GM21737 (cell line): ENCODE measurements at regions not wholly inside any gene's neighbourhood (a gene's known extent, or its start where the extent isn't known, plus 50 kb on each side); places are given as distances from the start of the nearest gene placed in this dataset.
A peak's percentile ranks its signal among the peaks of the same experiment; 100 is the strongest.

Experiments
- ATAC-seq: cut with Tn5 transposase; IDR thresholded peaks from one replicate; pipeline ENCODE4 v1.9.1; 2021; ENCODE audit warnings: mild to moderate bottlenecking, moderate library complexity; ENCODE audit not compliant: unreplicated experiment

DNA sequence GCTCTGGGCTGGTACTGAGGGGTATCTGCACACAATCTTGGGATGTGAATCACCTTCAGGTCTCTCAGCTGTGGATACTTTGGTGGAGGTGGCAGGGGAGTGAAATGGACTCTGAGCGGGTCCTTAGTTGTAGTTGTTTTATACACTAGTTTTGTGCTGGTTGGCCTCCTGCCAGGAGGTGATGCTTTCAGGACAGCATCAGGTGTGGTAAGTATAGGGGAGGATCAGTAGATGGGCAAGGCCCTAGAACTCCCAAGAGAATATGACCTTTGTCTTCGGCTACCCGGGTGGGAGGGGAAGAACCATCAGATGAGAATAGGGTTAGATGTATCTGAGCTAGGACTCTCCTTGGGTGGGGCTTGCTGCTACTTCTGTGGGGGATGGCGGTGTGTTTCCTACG is 2284.3 kb upstream of the PCDH20 start:
- ATAC-seq = no peak

DNA sequence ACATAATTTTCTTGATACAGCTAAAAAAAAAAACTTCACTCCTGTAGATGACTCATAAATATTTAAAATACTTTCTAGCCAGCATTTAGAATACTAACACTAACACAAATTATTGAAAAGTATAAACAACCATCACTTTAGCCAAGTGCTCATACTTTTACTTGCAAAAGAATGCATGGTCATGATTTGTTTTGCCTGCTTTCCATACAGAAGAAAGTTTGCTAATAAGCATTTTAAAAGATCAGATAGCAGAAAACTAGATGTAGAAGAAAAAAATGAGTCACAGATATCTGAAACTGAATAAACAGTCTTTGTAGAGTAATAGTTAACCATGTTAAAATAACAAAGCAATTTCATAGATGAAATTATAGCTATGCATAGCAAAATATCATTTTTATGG is 2280.4 kb upstream of the PCDH20 start:
- no peak for ATAC-seq

DNA sequence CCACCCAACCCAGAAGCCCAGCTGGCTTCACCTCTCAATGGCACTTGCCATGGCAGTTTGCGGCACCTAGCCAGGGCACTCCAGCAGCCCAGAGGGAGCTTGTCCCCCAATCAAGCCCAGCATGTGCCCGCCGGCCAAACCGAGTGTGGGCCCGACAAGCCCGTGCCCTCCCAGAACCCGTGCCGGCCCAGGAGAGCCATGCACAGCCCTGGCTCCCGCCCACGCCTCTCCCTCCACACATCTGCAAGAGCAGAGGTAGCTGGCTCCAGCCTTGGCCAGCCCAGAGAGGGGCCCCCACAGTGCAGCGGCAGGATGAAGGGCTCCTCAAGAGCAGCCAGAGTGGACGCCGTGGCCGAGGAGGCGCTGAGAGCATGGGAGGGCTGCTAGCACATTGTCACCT is 2278.0 kb upstream of the PCDH20 start:
- no peak for ATAC-seq

DNA sequence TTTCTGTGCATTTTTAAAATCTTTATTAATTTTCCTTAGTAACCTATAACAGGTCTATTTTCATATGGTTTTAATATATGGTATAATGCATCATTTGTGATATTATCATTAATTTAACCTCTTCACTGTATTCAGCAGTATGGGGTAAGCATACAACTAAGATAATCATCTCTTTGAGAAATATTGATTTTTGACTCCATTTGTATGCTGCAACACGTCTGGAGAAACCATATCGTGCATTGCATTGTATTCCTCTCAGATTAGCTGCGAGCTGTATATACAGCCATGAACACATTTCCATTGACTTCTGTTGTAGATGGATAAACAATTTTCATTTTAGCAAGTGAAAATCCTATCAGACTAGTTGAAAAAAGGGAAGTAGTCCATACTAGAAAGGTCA is 2275.8 kb upstream of the PCDH20 start:
- ATAC-seq = no peak

DNA sequence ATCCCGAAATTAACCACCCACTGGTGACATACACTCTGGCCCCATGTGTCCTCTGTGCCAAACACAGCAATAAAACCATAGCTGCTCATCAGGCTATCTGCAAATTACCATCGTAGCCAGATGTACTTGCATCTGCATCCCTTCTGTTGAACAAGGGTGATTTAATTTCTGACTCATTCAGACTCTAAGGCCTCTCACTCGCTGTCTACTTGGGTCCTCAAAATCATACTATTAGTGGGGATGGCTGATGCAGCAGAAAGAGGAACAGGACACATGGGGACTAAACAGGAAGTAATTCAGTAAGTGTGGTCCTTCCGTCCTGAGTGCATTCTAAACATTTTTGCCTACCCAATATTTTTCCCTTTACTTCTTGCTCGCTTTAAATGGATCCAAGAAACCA is 2275.0 kb upstream of the PCDH20 start:
- no peak for ATAC-seq

DNA sequence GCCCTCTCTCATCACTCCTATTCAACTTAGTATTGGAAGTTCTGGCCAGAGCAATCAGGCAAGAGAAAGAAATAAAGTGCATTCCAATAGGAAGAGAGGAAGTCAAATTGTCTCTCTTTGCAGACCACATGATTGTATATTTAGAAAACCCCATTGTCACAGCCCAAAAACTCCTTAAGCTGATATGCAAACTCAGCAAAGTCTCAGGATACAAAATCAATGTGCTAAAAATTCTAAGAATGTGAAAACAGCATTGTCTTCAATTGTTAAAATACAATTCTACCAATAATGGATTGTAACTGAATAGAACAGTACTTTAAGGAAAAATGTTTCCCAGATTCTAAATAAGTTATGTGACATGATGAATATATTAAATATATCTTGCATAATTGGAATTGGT is 2269.2 kb upstream of the PCDH20 start:
- no peak for ATAC-seq

DNA sequence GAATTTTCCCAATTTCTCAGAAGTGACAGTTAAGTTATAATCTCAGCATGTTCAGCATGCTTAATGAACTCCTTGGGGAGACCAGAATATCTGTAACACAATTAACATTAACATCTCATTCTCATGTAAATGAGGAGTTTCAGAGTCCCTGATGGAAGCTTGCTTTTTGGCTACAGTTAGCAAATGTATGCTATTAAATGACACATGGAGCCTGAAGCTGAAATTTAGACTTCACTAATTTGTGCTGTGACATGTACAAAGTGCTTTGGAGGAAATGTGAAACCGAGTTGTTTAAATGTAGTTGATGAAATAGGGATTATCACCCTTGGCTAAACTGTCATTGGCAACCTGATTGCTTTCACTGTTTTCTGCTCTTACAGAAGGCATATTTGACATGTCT is 2265.1 kb upstream of the PCDH20 start:
- ATAC-seq = no peak

DNA sequence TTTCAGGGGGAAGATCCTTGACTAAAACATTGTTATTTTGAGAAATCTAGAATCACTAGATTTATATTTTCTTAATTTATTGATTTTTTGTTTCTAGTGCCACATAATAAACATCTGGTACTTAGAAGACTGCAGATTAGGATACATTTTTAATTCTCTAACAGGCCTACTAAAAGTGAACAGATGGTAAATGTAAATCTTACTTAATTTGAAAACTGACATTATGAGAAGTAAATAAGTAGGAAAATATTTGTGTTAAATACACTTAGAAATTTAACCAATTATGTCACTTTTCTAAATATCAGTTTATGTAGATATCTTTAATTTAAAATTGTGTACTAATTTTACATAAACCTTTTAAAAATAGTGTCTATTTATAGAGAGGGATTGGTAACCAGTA is 2255.6 kb upstream of the PCDH20 start:
- no peak for ATAC-seq

DNA sequence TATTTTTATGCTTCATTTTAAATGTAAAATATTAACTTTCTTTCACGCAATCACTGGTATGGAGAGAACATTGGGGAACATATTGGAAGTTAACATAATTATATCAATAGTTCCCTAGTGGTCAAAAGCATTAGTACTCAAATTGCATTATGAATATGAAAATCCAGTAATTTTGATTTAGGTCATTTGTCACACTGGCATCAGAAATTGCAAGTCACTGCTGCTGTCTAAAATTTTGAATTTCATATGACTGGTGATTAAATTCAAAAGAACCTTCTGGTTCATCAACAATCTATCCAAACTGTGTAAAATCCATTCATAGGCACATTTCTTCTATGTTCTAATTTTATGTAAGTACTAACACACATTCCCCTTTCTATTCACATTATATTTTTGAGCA is 2235.7 kb upstream of the PCDH20 start:
- no peak for ATAC-seq

DNA sequence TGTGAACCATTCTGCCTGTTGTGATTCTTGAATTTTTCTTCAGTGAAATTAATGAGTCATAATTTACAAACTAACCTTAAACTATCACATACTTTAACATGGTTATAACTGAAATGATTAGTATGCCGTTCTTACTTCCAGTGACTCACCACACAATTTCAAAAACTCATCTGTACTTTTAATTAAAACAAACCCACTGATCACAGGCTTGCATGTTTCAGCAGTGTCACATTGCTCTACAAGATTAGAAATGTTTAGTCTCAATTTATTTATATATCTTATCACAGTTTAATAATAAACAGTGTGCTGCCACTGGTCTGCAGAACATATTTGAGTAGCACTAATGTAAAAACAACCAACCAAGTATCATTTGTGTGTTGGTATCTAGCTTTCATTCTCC is 2227.9 kb upstream of the PCDH20 start:
- ATAC-seq = no peak

DNA sequence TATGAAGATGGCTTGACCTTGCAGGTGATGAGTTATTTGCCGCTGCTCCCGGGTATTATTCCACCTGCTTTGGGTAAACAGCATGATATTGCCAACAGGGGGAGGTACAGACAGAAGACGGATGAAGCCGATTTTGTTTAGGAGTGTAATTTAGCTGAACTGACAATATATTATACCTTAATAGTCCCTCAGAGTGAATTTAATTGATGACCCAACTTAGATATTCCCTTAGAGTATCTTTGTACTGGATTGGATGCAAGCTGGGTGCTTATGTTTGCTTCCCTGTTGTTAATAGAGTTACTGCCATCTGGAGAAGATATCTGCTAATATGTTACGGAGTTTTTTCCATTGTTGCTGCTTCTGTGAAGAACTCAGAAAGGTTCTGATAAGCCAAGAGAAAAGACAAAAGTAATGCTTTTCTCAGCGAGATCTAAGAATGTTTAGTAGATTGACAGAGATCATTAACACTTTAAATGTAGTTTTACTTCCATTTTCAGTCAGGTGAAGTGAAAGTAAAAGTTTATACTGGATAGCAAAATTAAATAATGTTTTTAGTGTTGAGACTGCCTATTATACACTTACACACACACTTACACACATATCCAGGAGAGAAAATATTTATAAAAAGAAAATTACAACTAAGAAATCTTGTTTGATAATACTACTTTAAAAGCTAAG is 2220.8 kb upstream of the PCDH20 start:
- peak; percentile 62 for ATAC-seq

DNA sequence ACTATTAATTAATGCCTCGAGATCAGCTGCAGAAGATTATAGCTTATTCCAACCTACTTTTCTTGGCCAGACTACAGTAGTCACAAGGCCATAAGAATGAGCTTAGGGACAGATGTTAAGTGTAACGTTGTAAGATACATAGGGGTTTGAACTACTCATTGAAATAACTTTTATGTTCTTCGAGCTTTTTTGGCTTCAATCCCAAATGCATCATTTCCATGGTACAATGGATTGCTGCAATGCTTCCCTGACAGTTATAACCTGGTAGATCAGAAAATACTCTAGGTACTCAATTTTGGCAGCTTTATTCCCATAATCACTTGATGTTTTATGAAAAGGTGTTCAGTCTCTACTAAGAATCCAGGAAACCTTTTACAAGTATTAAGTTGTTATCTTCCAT is 2216.7 kb upstream of the PCDH20 start:
- ATAC-seq = no peak

DNA sequence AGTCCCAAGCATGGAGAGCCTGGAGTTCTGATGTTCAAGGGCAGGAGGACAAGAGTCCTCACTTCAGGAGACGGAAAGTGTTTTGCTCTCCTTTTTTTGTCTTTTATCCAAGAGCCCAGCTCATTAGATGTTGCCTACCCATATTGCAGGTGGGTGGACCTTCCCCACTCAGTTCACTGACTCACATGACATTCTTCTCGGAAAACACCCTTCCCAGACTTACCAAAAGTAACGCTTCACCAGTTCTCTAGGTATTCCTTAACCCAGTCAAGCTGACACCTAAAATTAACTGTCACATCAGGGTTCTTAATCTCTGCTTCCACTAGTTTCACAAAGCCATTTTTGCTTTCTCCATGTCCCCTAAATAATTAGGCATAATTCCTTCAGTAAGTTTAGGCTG is 2215.4 kb upstream of the PCDH20 start:
- no peak for ATAC-seq

DNA sequence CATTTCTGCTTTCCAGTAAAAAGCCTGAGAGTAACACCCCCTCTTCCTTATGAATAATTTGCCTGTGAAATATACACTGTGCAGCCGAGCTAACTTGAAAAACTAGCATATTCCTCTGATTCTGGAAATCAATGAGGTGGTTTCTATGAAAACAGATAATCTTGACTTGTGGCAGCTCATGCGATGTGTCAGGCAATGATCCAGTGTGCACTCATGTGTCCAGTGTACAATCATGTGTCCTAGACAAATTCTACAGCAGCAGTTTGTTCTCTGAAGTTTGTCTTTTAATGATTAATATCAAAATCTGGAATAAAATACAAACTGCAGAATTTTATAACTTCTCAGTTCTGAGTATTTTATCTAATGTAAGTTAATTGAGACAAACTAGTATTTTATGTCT is 2213.9 kb upstream of the PCDH20 start:
- ATAC-seq = no peak

DNA sequence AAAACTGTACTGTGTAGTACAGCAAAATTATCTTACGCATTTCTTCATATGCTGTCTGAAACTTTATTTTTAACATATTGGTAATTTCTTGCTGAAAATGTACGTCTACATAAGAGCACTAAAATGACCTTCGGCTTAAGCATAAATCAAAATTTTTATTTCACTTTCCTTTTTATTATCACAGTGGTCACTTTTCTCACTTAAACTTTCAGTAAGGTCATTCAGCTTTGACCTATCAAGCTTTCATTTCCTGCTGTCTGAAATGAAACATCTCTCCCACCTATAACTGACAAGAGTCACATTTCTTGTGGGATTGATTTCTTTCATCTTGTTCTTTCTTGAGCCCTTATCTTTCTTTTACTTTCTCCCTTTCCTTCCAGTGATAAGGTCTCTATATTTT is 2212.7 kb upstream of the PCDH20 start:
- ATAC-seq = no peak

DNA sequence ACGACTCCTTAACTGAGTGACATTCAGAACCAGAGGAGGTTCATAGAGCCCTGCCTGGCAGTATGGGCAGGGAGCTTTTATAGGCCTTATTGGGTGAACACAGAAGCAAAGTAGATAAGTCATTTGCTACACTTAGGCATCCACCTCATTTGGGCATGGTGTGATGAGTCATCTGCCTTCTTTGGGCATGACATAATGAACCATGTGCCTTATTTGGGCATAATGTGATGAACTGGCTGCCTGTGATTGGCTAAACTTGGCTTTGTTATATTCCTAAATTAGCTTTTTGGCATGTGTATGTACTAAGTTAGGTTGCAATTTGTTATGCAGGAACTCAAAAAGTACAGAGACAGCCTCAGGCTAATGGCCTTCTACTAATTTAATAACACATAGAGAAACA is 2210.2 kb upstream of the PCDH20 start:
- ATAC-seq = no peak

DNA sequence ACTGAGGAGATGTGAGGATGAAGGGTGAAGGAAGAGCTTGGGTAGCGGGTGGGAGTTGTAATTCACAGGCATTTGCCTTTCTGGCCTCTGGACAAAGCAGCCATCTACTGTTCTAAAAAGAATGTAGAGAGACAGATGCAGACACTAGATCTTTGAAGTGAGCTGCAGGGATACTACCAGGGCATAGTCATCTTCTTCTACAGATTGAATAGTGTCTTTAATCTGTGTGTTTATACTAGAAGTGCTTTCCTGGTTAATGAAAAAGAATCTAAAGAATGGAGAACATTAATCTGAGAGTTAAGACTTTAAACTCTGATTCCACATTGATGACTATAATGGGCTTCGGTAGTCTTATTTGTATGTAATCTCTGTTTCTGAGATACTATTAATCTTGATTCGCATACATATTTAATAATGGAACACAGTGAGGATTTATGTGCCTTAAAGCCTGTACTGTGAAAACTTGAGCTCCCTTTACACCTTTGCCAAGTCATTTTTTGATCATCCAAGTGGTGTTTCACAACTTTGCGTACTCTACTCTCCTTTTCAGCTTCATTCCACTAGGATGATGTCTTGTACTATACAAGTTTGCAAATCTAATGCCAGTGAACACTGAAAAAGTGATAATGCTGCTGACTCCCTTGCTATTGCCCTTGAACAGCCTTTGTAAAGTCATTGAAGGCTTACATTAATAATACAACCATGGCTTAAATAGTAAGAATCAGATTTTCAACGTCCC is 2199.4 kb upstream of the PCDH20 start:
- no peak for ATAC-seq

DNA sequence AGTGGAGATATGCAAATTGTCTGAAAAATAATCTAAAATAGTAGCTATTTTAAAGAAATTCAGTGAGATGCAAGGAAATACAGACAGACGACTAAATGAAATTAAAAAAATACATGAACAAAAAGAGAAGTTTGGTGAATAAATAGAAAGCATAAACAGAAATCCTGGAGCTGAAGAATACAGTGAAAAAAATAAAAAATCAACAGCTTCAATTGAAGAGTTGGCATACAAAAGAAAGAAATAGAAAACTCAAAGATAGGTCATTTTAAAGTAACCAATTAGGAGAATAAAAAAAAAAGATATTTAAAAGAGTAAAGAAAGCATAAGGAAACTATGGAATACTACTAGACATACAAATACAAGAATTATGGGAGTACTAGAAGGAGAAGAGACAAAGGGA is 2191.5 kb upstream of the PCDH20 start:
- ATAC-seq = no peak

DNA sequence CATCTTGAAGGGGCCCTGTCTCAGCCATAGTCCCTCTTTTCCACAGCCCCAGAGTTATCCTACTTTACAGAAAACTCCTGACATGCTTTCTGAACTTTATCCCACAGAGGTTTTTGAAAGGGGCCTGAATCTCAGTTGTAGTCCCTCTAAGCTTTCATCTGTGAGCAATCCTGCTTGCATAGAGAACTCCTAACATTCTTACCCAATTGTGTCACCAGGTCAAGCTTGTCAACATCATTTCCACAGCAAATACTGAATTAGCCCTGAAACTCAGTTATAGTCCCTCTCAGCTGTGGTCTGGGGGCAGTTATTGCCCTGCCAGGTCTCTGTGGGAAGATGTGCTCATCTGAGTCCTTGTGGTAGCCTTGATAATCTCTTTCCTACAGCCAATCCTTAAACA is 2190.3 kb upstream of the PCDH20 start:
- ATAC-seq = no peak

DNA sequence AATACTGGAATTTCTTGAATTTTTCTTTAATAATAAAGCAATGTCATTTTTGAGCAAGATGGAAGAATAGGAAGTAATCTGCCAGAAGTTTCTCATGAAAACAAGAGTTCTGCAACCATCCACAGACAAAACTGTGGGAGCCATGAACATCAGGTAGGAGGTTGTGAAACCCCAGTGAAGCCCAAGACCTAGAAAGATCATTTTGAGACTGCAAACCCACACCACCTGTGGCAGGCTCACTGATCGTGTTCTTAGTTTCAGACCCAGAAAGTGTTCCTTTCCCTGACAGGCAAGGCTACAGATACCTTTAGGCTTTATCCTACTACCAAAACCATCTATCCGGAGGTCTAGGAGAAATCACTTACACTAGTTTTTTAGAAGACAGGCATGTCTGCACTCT is 2189.8 kb upstream of the PCDH20 start:
- no peak for ATAC-seq

DNA sequence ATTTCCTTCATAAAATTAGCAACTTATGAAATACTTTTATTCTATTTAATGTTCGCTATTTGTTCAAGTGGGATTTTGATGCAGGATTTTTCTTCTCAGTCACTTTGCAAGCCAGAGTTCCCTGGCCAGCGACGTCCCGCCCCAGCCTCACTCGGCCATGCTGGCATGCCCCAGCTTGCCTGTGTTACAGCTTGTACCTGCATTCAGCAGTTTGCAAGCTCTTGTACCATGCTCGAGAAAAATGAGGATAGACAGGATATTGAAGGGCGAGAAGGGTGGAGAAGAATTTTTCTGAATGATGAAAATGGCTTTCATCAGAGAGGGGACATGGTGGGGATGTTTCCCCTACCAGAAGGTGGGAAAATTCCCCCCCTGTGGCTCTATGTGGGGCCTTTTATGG is 2180.2 kb upstream of the PCDH20 start:
- no peak for ATAC-seq

DNA sequence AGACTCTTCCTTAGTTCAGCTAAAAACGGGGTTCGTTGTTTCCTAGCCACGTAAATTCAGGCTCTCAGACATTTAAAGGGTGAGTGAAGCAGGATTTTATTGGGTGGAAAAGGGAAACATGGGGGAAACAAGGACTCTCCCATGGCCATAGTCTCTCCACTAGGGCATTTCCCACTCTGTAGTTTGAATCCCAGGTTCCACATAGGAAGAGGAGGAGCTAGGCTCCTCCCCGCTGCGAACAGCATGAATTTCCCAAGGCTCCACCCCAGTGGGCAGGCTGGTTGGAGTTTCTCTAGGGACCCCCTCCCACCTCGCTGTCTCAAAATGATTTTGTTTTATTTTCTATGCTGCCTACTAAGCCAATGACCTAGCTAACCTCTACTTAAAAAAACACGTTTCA is 2170.8 kb upstream of the PCDH20 start:
- no peak for ATAC-seq

DNA sequence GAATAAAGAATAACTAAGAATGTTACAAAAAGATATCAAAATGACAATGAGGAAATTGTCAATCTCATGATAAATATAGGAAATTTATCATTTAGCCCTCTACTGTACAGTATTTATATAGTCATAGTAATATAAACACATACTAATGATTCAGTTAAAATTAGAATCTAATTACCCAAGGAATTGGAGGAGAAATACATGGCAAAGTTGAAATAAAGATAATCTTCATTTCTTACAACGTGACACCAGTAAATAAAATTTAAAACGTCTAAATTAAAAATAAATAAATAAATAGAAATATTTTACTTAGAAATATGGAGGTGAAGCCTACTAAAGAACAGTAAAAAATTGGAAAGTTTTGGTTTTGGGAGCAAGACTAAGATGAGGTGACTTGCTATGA is 2163.1 kb upstream of the PCDH20 start:
- no peak for ATAC-seq
